Uterus (tissue), 2 donors: ENCODE measurements at regions not wholly inside any gene's neighbourhood (a gene's known extent, or its start where the extent isn't known, plus 50 kb on each side); places are given as distances from the start of the nearest gene placed in this dataset.

Experiments used
- POLR2A ChIP-seq, 2 donors: fragments of 450-650 bp; IDR thresholded peaks; one replicate each; pipeline ENCODE4 v1.6.1; 2016; ENCODE audit warnings: antibody characterized with exemption in 2 of 2, mild to moderate bottlenecking in 1 of 2, moderate library complexity in 1 of 2
- TF ChIP-seq, protein P1 (sequence below), 4 experiments: fragments of 200-600 bp in 2 of 4; fragments of 450-650 bp in 2 of 4; sonication (generic) in 2 of 4; IDR thresholded peaks; one replicate each; pipeline ENCODE4 v1.5.1; 2016 to 2019; ENCODE audit warnings: antibody characterized with exemption in 4 of 4, mild to moderate bottlenecking in 2 of 4, moderate library complexity in 1 of 4

DNA sequence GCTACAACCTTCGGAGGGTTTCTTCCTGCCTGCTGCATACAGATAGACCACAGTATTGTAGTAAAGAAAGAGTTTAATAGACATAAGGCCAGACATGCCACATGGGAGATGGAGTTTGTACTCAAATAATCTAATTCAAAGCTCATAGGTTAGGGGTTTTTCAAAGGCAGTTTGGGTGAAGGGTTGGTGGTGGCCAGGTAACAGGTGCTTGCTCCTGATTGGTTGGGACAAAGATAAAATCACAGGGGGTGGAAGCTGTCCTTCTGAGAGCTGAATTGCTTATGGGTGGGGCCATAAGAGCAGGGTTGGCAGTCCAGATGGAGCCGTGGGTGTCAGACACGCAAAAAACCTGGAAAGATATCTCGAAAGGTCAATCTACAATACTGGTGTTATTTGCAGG lies 92.3 kb upstream of the ETV3 start:
- TF ChIP-seq, protein P1, sequence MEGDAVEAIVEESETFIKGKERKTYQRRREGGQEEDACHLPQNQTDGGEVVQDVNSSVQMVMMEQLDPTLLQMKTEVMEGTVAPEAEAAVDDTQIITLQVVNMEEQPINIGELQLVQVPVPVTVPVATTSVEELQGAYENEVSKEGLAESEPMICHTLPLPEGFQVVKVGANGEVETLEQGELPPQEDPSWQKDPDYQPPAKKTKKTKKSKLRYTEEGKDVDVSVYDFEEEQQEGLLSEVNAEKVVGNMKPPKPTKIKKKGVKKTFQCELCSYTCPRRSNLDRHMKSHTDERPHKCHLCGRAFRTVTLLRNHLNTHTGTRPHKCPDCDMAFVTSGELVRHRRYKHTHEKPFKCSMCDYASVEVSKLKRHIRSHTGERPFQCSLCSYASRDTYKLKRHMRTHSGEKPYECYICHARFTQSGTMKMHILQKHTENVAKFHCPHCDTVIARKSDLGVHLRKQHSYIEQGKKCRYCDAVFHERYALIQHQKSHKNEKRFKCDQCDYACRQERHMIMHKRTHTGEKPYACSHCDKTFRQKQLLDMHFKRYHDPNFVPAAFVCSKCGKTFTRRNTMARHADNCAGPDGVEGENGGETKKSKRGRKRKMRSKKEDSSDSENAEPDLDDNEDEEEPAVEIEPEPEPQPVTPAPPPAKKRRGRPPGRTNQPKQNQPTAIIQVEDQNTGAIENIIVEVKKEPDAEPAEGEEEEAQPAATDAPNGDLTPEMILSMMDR (IDR thresholded peaks at IDR 0.05): no peak
- TF ChIP-seq POLR2A (IDR thresholded peaks at IDR 0.05): no peak
